Mesodermal cell (in vitro differentiated cells): ENCODE measurements at regions not wholly inside any gene's neighbourhood (a gene's known extent, or its start where the extent isn't known, plus 50 kb on each side); places are given as distances from the start of the nearest gene placed in this dataset.

ENCODE experiments used
- H3K27ac ChIP-seq: 2 replicates; pipeline ENCODE4 v1.7.0; 2013; ENCODE audit warnings: mild to moderate bottlenecking, low read depth, low read length, moderate library complexity; ENCODE audit not compliant: severe bottlenecking
- H3K36me3 ChIP-seq: 2 replicates; pipeline ENCODE4 v1.7.1; 2013; ENCODE audit warnings: mild to moderate bottlenecking, low read length, moderate library complexity; ENCODE audit not compliant: control insufficient read depth, insufficient read depth
- H3K4me1 ChIP-seq: one replicate; pipeline ENCODE4 v1.7.1; 2013; ENCODE audit warnings: mild to moderate bottlenecking, low read length; ENCODE audit not compliant: insufficient read depth, control insufficient read depth, poor library complexity, severe bottlenecking
- H3K4me3 ChIP-seq: 2 replicates; pipeline ENCODE4 v1.7.0; 2013; ENCODE audit warnings: low read length, control low read depth, mild to moderate bottlenecking; ENCODE audit not compliant: insufficient read depth, poor library complexity, severe bottlenecking; ENCODE audit errors: extremely low read depth
- H3K9me3 ChIP-seq: 2 replicates; pipeline ENCODE4 v1.7.1; 2013; ENCODE audit warnings: mild to moderate bottlenecking, low read length, moderate library complexity; ENCODE audit not compliant: control insufficient read depth
- WGBS, 2 experiments: methylation state at CpG; one replicate each; pipeline ENCODE4 v1.1.5; 2013; ENCODE audit warnings: missing lambda C conversion rate in 2 of 2; ENCODE audit not compliant: insufficient coverage in 2 of 2; 5-methylcytosine and 5-hydroxymethylcytosine counted together

DNA sequence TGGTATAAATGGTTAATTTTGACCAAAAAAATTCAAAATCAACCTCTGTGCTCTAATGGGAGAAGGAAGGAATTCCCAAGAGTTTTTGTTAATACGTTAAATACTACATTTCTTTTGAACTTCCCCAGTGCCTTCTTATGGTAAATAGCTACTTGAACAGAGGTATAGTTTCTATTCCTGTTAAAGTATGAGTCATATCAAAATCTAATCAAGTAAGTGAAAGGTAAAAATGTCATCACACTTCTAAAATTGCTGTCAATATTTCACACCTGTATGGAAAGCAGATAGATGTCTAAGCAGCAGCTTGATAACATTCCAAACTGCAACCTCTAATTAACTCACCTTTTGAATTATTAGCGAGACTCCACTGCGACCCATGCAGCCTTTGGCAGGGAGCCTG lies 214.1 kb upstream of the MEF2C start:
- no peak overlapping the region for H3K4me3 ChIP-seq
- H3K9me3 ChIP-seq, result no peaks in the 10 kb centered on the region
- no CpG with 5 or more reads among the region's 3 CpGs for WGBS, 2 experiments
- no peaks in the 10 kb centered on the region for H3K36me3 ChIP-seq
- no peak overlapping the region for H3K27ac ChIP-seq
- no peaks in the 10 kb centered on the region for H3K4me1 ChIP-seq

DNA sequence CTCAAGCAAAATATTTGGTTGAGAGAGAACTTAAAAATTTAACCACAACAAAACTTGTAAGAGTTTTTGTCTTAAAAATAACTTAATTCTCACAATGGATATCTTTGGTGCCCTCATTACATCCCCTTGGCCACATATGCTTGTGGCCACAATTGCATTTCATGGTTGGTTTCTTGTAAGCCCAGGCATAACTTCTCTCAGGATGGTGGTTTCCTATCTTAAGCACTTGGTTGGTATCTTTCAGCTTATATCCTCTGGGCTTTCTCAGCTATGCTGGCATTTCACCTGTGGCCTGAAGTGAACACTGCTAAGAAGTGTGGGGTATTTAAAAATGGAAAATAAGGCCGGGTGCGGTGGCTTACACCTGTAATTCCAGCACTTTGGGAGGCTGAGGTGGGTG lies 212.4 kb upstream of the MEF2C start:
- H3K4me1 ChIP-seq, result no peaks in the 10 kb centered on the region
- H3K36me3 ChIP-seq, result no peaks in the 10 kb centered on the region
- no peaks in the 10 kb centered on the region for H3K9me3 ChIP-seq
- H3K4me3 ChIP-seq, result no peak overlapping the region
- 100% methylated on average over 1 of the region's 2 CpGs; no CpG with 5 or more reads in 1 of the 2 experiments for WGBS, 2 experiments
- no peak overlapping the region for H3K27ac ChIP-seq

DNA sequence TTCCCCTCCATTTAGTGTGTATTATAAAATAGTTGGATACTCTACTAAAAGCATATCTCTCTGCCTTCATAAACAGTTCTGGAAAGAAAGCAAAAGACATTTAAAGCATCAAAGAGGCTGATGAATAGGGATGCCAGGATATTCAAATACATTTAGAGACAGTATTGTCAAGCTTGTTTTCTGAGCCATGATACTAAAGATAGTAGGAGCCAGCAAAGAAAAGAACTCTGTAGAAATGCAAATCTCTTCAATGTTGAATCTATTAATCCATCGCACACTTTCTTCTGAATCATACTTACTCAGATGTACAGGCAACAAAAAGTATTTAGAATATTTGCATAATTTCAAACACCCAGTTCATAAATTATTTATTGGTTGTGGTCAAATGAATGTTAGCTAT lies 207.1 kb upstream of the MEF2C start:
- H3K36me3 ChIP-seq, result no peaks in the 10 kb centered on the region
- WGBS, 2 experiments, result no CpG with 5 or more reads among the region's 1 CpG

GRCh38 chr5:89087551-89088318 lies 204.8 kb upstream of the MEF2C start:
- Histone ChIP-seq H3K4me3 (no peak overlapping the region), H3K9me3 (no peaks in the 10 kb centered on the region), H3K4me1 (peaks cover 5% of the 10 kb centered on the region), H3K36me3 (no peaks in the 10 kb centered on the region), H3K27ac (no peak overlapping the region)
- 84 to 90% methylated on average over 9 to 10 of the region's 12 CpGs for WGBS, 2 experiments

More for the DNA sequence above, 207.1 kb upstream of the MEF2C start:
- Histone ChIP-seq H3K4me1 (no peaks in the 10 kb centered on the region), H3K4me3 (no peak overlapping the region), H3K27ac (no peak overlapping the region), H3K9me3 (no peaks in the 10 kb centered on the region)

DNA sequence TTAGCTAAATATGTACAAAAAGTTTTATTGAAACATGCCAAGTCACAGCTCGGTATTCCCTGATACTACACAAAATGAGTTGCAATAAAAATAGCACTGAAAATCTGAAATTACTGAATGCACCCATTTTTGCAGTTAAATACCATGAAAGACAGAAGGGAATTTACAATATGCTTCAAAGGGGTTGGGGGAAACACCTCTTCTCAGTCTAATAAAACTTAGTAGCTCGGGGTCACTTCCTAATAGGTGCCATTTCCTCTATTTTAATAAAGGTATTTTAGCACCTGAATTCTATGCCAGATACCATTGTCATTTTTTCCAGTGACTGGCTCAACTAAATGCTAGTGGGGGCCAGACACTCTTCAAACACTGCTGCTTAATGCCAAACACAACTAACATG lies 204.1 kb upstream of the MEF2C start:
- no peaks in the 10 kb centered on the region for H3K36me3 ChIP-seq
- H3K27ac ChIP-seq, result no peak overlapping the region
- WGBS, 2 experiments, result 60 to 100% methylated on average over 1 of the region's 2 CpGs
- no peaks in the 10 kb centered on the region for H3K9me3 ChIP-seq
- H3K4me3 ChIP-seq, result no peak overlapping the region
- H3K4me1 ChIP-seq, result peaks cover 5% of the 10 kb centered on the region

DNA sequence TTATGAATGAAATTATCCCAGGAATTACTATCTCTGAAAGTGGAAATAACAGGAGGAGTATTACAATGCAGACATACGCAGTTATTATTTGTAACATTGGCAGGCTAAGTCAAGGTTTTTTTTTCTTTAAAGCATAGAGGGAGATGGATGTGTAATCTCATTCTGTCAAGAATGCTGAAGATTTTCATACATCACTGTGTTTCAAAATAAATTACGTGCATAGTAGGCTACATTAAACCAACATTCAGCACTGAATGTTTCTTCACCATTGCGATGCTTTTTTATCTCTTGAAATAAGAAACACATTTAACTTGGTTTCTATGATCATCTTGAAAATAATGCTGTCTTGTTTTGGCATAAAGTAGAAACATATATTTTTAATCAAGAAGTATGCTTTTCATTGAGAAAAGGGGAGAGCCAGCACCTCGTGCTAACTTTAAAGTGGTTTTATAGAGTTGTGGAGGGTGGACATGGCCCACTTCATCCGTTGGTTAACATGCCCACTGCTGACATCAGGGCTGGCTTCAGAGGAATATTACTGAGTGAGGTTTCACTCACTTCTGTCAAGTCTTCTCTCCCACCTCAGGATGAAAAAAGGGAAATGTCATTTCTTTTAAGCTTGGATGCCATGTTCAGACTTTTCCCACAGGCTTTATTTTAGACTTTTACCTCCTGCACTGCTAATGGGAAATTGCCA lies 203.6 kb upstream of the MEF2C start:
- Histone ChIP-seq H3K4me1 (peaks cover 5% of the 10 kb centered on the region), H3K27ac (no peak overlapping the region), H3K36me3 (no peaks in the 10 kb centered on the region), H3K9me3 (no peaks in the 10 kb centered on the region), H3K4me3 (no peak overlapping the region)
- 92 to 100% methylated on average over 1 to 3 of the region's 5 CpGs for WGBS, 2 experiments

DNA sequence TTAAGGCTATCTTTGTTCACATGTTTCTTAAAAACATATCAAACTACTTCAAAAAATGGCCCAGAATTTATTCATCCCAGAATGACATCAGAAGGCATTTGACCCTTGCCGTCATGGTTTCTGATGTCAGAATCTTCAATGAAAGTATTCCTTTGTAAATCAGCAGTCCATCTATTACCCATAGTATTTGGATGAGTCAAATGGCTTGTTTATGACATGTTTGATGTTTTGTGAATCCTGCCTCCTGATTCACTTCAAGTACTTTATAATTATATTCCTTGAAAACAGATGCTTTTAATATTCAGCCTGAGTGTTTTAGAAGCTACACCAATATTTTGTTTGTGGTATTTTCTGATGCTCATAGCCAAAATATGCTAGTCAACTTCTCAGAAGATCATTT lies 200.8 kb upstream of the MEF2C start:
- WGBS, 2 experiments, result 100% methylated on average over 1 of the region's 1 CpG; no CpG with 5 or more reads in 1 of the 2 experiments
- H3K4me1 ChIP-seq, result peaks cover 5% of the 10 kb centered on the region
- H3K9me3 ChIP-seq, result no peaks in the 10 kb centered on the region

DNA sequence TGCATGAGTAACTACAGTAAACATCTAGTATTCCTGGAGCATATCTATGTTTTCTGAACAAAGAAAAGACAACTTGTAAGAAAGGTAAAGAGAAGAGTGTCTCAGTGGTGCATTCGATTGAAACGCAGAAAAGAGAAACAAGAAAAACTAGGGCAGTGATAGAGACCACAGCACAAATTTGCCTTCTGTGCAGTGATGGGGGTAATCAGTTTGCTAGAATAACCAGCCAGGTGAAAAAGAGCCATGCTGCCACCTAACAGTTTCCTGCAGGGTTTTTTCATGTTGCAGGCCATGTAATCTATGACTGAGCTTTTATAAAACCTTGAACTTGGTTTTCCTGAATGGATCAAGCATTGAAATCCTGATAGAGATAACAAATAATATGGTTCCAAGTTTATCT lies 198.4 kb upstream of the MEF2C start:
- no peaks in the 10 kb centered on the region for H3K9me3 ChIP-seq
- no peak overlapping the region for H3K4me3 ChIP-seq
- no peak overlapping the region for H3K27ac ChIP-seq
- WGBS, 2 experiments, result 100% methylated on average over 2 of the region's 2 CpGs
- H3K36me3 ChIP-seq, result no peaks in the 10 kb centered on the region
- peaks cover 5% of the 10 kb centered on the region for H3K4me1 ChIP-seq

More for the DNA sequence above, 200.8 kb upstream of the MEF2C start:
- Histone ChIP-seq H3K36me3 (no peaks in the 10 kb centered on the region), H3K27ac (no peak overlapping the region), H3K4me3 (no peak overlapping the region)

DNA sequence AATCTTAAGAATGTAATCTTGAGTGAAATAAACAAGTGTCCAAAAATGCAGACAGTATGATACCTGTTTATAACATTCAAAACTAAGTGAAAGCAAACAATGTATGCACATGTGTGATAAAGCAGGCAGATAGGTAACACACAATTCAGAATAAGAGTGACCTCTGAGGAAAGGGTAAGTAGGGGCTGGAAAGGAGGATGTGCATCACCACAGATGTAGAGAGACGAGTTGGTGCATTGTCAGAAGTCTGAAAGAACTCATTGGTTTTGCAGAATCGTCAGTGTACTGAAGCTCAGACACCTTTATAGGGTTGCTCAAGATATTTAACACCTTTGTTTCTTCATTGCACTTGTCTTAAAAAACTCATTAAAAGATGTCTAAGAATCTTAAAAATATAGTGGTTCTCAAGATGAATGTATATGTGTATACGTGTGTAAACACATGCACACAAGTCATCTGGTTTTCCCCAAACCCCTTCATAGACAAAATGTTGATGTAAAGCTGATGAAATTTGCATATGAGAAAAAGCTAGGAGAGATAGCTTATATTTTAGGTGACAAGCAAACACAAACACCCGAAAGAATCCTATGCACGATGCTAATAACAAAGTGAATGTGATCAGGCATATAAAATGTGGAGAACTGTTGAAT lies 197.6 kb upstream of the MEF2C start:
- H3K9me3 ChIP-seq, result no peaks in the 10 kb centered on the region
- H3K4me1 ChIP-seq, result peaks cover 5% of the 10 kb centered on the region
- 86 to 90% methylated on average over 2 to 3 of the region's 5 CpGs for WGBS, 2 experiments
- H3K27ac ChIP-seq, result no peak overlapping the region
- no peak overlapping the region for H3K4me3 ChIP-seq
- no peaks in the 10 kb centered on the region for H3K36me3 ChIP-seq

GRCh38 chr5:89072842-89073672 lies 190.1 kb upstream of the MEF2C start:
- Histone ChIP-seq H3K9me3 (no peaks in the 10 kb centered on the region), H3K27ac (no peak overlapping the region), H3K36me3 (no peaks in the 10 kb centered on the region), H3K4me3 (no peak overlapping the region), H3K4me1 (no peaks in the 10 kb centered on the region)
- 90 to 93% methylated on average over 2 to 5 of the region's 11 CpGs for WGBS, 2 experiments
